ENCODE measurements at regions not wholly inside any gene's neighbourhood (a gene's known extent, or its start where the extent isn't known, plus 50 kb on each side); places are given as distances from the start of the nearest gene placed in this dataset.

GRCh38 chr12:107875786-107876185 is 101.3 kb downstream of the ASCL4 start:
- peaks cover 16% of the 10 kb centered on the region for H3K27me3 ChIP-seq
- TF ChIP-seq POLR2AphosphoS5 (IDR thresholded peaks at IDR 0.05) (no peak), POLR2A (IDR thresholded peaks at IDR 0.05) (no peak), EP300 (IDR thresholded peaks at IDR 0.05; ENCODE audit: low read depth) (no peak), CTCF (IDR thresholded peaks at IDR 0.05) (no peak)
- no peaks in the 10 kb centered on the region for H3K36me3 ChIP-seq
- peaks cover 0 to 5% (median 0%) of the 10 kb centered on the region in 4 donors for H3K4me1 ChIP-seq
- intact Hi-C loops (cut with DNase I; ENCODE audit: low total_unique reads) (no loop called here), in situ Hi-C loops (cut with MboI; ENCODE audit: low pct_ligation_motif_present in 1 of 4, low pct_unique_long_range_greater_than_20kb in 1 of 4, low sequenced_read_pairs in 3 of 4) (loop anchor here in 1 of 4 donors (25.0 kb wide), 1 partner anchor 188 kb away; the partner anchor contains the start of gene PWP1)
- H3K9me3 ChIP-seq, result no peaks in the 10 kb centered on the region
- H3K27ac ChIP-seq, result no peak overlapping the region
- no peak for DNase-seq
- WGBS, 2 donors (ENCODE audit: low coverage in 1 of 2), result 82 to 91% methylated on average over 1 to 7 of the region's 7 CpGs
- no peak overlapping the region for H3K4me3 ChIP-seq

- peak; percentile 60 for DNase-seq
- TF ChIP-seq POLR2AphosphoS5 (IDR thresholded peaks at IDR 0.05), result no peak
- TF ChIP-seq CTCF (IDR thresholded peaks at IDR 0.05), result peak; percentile 52 to 72 (median 67)
- in situ Hi-C loops (cut with MboI; ENCODE audit: low pct_ligation_motif_present in 1 of 4, low pct_unique_long_range_greater_than_20kb in 1 of 4, low sequenced_read_pairs in 3 of 4), result loop anchor here (5.0 to 25.0 kb wide), 6 partner anchors 113 to 210 kb away; partner anchors contain the start of genes ASCL4 (in 1 of the 4), PRDM4 (in 1 of the 4) and PWP1 (in 1 of the 4)
- no peak overlapping the region for H3K4me3 ChIP-seq
- H3K27ac ChIP-seq, result no peak overlapping the region
- H3K4me1 ChIP-seq, result peaks cover 0 to 5% (median 0%) of the 10 kb centered on the region in 4 donors
- H3K36me3 ChIP-seq, result no peaks in the 10 kb centered on the region
- intact Hi-C loops (cut with DNase I; ENCODE audit: low total_unique reads), result loop anchor here (5.0 kb wide), 1 partner anchor 208 kb away; no protein-coding TSS in a partner anchor
- peaks cover 5% of the 10 kb centered on the region for H3K27me3 ChIP-seq
- no peaks in the 10 kb centered on the region for H3K9me3 ChIP-seq
- 8 to 13% methylated on average over 6 to 7 of the region's 7 CpGs for WGBS, 2 donors (ENCODE audit: low coverage in 1 of 2)
These were observed 110.5 kb downstream of the ASCL4 start for GRCh38 chr12:107884769-107885694.

GRCh38 chr12:107888789-107889188 is 114.3 kb downstream of the ASCL4 start:
- no peak for DNase-seq
- in situ Hi-C loops (cut with MboI; ENCODE audit: low pct_ligation_motif_present in 1 of 4, low pct_unique_long_range_greater_than_20kb in 1 of 4, low sequenced_read_pairs in 3 of 4), result loop anchor here (5.0 to 25.0 kb wide), 5 partner anchors 124 to 214 kb away; partner anchors contain the start of genes PRDM4 (in 1 of the 4) and PWP1 (in 1 of the 4)
- no peaks in the 10 kb centered on the region for H3K36me3 ChIP-seq
- intact Hi-C loops (cut with DNase I; ENCODE audit: low total_unique reads), result loop anchor here (5.0 kb wide), 1 partner anchor 211 kb away; no protein-coding TSS in a partner anchor
- H3K9me3 ChIP-seq, result no peaks in the 10 kb centered on the region
- no peak for TF ChIP-seq POLR2AphosphoS5 (IDR thresholded peaks at IDR 0.05)
- no peak overlapping the region for H3K4me3 ChIP-seq
- H3K27me3 ChIP-seq, result peaks cover 4% of the 10 kb centered on the region
- no peak overlapping the region for H3K27ac ChIP-seq
- no peaks in the 10 kb centered on the region for H3K4me1 ChIP-seq
- WGBS, 2 donors (ENCODE audit: low coverage in 1 of 2), result 90 to 91% methylated on average over 3 to 4 of the region's 4 CpGs

DNA sequence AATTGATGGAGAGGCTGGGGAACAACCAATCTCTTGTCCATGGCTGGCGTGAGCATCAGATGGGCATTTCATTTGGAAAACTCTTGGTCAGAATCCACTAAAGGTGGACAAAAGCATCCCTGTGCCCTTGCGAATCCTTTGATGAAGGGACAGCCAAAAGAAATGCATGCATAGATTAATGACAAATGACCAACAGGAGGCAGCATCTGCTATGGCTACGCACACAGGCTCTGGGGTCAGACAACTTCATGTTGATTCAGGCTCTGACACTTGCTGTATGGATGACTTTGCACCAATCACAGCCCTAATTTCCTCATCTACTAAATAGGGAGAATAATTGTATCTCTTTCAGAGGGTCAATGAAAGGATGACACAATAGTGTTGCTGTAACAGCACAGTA is 117.5 kb downstream of the ASCL4 start:
- no peak for DNase-seq
- H3K27ac ChIP-seq, result no peak overlapping the region
- H3K9me3 ChIP-seq, result no peaks in the 10 kb centered on the region
- WGBS, 2 donors (ENCODE audit: low coverage in 1 of 2), result 39 to 47% methylated on average over 3 of the region's 3 CpGs
- in situ Hi-C loops (cut with MboI; ENCODE audit: low pct_ligation_motif_present in 1 of 4, low pct_unique_long_range_greater_than_20kb in 1 of 4, low sequenced_read_pairs in 3 of 4) (loop anchor here in 1 of 4 donors (25.0 kb wide), 1 partner anchor 205 kb away; the partner anchor contains the start of gene PWP1), intact Hi-C loops (cut with DNase I; ENCODE audit: low total_unique reads) (no loop called here)
- TF ChIP-seq CTCF (IDR thresholded peaks at IDR 0.05) (peak in 2 of 5 experiments; percentile 11 to 22), POLR2AphosphoS5 (IDR thresholded peaks at IDR 0.05) (no peak)
- H3K27me3 ChIP-seq, result no peaks in the 10 kb centered on the region
- no peaks in the 10 kb centered on the region for H3K36me3 ChIP-seq
- H3K4me3 ChIP-seq, result no peak overlapping the region
- H3K4me1 ChIP-seq, result no peaks in the 10 kb centered on the region
